GM13977 (cell line): ENCODE measurements at regions not wholly inside any gene's neighbourhood (a gene's known extent, or its start where the extent isn't known, plus 50 kb on each side); places are given as distances from the start of the nearest gene placed in this dataset.

Experiments
- DNase-seq: peaks from one replicate; pipeline ENCODE4 v3.0.0; 2012; ENCODE audit warnings: low spot score
- CTCF ChIP-seq: IDR thresholded peaks from 2 replicates; pipeline ENCODE4 v1.5.1; 2012; ENCODE audit warnings: mild to moderate bottlenecking, control low read depth; ENCODE audit not compliant: insufficient read depth; ENCODE audit errors: extremely low read depth, missing control alignments
- in situ Hi-C: fragments of 300-500 bp; cut with MboI; formaldehyde crosslinking; loops from one replicate; pipeline ENCODE4 v1.12.0; 2022; ENCODE audit warnings: low sequenced_read_pairs, low pct_unique_long_range_greater_than_20kb, mixed read lengths, inconsistent platforms; ENCODE audit not compliant: unreplicated experiment

GRCh38 chr9:12961276-12961809 is 186.5 kb downstream of the LURAP1L start:
- DNase-seq: no peak
- no peak for TF ChIP-seq CTCF
- in situ Hi-C loops: no loop called here

DNA sequence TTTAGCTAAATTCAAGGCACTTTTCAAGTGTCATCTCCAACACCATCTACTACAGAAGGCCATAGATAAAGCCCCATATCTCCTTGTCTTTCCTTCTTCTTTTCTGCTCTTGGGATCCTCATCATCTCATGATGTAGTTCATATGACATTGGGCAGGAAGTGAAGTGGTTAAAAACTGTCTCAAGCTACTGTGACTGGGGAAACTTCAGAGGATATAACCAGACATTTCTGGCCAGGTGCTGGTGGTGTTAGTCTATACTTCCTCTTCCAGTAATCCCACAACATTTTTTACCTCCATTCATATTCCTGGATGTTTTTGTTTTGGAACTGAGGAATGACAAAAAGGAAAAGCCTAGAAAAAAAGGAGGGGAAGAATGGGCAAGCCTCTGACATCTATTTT is 188.7 kb downstream of the LURAP1L start:
- no peak for DNase-seq
- TF ChIP-seq CTCF: no peak
- in situ Hi-C loops: no loop called here

DNA sequence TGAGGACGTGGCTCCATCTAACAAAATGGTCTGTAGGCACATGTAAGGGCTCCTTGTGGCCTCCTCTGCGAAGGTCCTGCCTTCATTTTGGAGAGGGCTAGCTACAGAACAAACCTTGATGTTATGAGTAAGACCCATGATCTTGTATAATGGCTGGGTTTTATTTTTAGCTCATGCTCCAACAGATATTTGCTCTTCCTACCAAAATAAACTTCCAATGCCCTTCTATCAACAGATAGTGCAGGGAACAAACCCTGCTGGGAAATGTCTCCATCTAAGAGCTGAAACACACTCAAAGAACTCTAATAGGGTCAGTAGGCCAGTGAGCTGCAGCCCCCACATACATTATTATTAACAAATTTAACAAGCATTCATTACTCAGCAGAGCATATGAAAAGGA is 189.5 kb downstream of the LURAP1L start:
- TF ChIP-seq CTCF: no peak
- in situ Hi-C loops: no loop called here
- DNase-seq: no peak

DNA sequence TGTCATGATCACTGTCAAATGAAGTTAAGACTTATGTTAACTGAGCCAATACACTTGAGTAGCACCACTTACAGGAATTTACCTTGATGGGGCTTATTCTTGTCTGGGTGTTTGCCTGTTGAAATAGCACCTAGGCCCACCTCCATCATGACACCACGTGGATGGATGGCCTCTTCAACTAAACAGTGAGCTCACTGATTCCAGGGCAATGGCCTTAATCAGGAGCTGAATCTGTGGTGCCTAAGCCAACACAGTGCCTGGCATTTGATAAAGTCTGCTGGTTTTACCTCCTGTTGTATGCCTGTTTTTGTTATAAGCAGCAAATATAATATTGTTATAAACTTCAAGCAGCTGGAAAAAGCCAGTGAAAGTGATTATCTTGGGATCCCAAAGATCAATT is 190.5 kb downstream of the LURAP1L start:
- no peak for DNase-seq
- TF ChIP-seq CTCF: no peak
- in situ Hi-C loops: no loop called here

DNA sequence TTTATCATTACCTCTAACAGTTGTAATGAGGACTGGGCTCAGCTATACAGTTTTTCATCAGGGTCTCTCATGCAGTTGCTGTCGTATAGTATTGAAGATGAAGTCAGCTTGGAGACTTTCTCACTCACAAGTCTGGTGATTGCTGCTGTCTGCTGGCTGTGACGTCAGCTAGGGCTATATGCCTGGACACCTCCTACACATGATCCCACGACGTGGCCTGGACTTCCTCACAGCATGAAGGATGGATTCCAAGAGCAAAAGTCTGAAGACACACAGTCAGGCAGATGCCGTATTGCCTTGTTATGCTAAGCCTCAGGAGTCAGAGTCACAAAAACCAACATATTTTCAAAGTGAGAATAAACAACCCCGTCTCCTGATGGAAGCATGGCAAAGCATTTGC is 193.3 kb downstream of the LURAP1L start:
- in situ Hi-C loops: no loop called here
- no peak for DNase-seq
- TF ChIP-seq CTCF: no peak

DNA sequence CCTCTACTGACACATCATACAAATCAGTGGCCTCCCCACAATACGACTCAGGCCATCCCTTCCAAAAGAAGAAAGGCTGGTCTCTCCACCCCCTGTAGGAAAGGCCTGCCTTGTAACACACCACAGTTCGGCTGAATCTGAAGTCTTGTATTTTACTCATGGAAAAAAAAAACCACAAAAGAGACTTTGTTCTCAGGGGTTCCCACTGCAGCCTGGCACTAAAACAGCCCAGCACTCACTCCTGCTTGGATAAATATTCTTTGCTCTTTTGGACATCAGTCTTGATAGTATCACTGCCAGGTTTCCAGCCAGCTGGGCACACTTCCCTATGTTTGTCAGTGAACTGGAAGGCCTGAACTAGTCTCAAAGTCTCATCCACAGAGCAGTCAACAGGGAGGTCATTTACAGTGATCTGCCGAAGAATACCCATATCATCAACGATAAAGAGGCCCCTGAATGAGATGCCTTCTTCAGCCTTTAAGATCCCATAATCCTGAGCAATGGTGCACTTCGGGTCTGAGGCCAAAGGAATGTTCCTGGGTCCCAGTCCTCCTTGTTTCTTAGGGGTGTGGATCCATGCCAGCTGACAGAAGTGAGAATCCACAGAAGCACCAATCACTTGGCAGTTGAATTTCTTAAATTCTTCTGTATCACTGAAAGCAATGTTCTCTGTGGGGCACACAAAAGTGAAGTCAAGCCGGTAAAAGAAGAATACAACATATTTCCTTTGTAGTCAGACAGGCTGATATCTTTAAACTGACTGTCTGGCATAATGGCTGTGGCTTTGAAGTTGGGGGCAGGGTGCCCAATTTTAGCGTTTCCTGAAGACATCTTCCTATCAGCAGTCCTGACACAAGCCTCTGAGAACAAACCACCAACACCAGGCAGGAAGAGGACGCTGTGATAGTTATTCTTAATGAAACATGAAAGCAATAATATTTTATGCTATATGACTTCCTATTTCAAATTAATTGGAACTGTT is 198.1 kb downstream of the LURAP1L start:
- in situ Hi-C loops: no loop called here
- no peak for TF ChIP-seq CTCF
- DNase-seq: no peak
